MM.1S (cell line): ENCODE measurements at regions not wholly inside any gene's neighbourhood (a gene's known extent, or its start where the extent isn't known, plus 50 kb on each side); places are given as distances from the start of the nearest gene placed in this dataset.
"Not testable (repeated sequence)": the region's sequence is repeated elsewhere in the genome, so short reads cannot be mapped to it uniquely, and the experiment has no call there.

Source experiments
- EZH2 ChIP-seq: fragments of 300-600 bp; sonication (generic); optimal IDR thresholded peaks from 2 replicates; pipeline ENCODE3; 2017; ENCODE audit warnings: low read depth, mild to moderate bottlenecking, antibody characterized with exemption, low read length, mixed read lengths
- TF ChIP-seq, protein P1 (sequence below): fragments of 300-600 bp; sonication (generic); IDR thresholded peaks from 2 replicates; pipeline ENCODE4 v1.5.1; 2016; ENCODE audit warnings: antibody characterized with exemption, low read length, mixed read lengths

DNA sequence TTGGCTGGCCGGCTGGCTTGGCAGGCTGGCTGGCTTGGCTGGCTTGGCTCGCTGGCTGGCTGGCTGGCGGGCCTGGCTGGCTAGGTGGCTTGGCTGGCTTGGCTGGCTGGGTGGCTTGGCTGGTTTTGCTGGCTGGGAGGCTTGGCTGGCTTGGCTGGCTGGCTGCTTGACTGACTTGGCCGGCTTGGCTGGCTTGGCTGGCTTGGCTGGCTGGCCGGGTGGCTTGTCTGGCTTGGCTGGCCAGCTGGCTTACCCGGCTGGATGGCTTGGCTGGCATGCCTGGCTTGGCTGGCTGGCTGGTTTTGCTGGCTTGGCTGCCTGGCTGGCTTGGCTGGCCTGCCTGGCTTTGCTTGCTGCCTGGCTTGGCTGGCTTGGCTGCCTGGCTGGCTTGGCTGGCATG lies 2825.2 kb downstream of the RPIA start:
- TF ChIP-seq, protein P1, sequence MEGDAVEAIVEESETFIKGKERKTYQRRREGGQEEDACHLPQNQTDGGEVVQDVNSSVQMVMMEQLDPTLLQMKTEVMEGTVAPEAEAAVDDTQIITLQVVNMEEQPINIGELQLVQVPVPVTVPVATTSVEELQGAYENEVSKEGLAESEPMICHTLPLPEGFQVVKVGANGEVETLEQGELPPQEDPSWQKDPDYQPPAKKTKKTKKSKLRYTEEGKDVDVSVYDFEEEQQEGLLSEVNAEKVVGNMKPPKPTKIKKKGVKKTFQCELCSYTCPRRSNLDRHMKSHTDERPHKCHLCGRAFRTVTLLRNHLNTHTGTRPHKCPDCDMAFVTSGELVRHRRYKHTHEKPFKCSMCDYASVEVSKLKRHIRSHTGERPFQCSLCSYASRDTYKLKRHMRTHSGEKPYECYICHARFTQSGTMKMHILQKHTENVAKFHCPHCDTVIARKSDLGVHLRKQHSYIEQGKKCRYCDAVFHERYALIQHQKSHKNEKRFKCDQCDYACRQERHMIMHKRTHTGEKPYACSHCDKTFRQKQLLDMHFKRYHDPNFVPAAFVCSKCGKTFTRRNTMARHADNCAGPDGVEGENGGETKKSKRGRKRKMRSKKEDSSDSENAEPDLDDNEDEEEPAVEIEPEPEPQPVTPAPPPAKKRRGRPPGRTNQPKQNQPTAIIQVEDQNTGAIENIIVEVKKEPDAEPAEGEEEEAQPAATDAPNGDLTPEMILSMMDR: not testable (repeated sequence)
- not testable (repeated sequence) for TF ChIP-seq EZH2
